H1 (cell line): ENCODE measurements at regions not wholly inside any gene's neighbourhood (a gene's known extent, or its start where the extent isn't known, plus 50 kb on each side); places are given as distances from the start of the nearest gene placed in this dataset.

Experiments
- CTCF ChIA-PET: fragments of 300-600 bp; sonication (Branson Sonifier 250); formaldehyde crosslinking; loops from one replicate; lab custom pipeline; 2021; ENCODE audit not compliant: partially characterized antibody; lab: Charles Lee
- POLR2A ChIA-PET: fragments of 300-600 bp; sonication (Branson Sonifier 250); formaldehyde crosslinking; loops from one replicate; lab custom pipeline; 2021; ENCODE audit warnings: inconsistent platforms; ENCODE audit not compliant: partially characterized antibody; lab: Charles Lee
- DNase-seq, 2 experiments: peaks; one replicate each; pipeline versions ENCODE4 v3.0.0 to v3.0.0-alpha.2; 2010 to 2022; ENCODE audit warnings: low spot score in 2 of 2, low read depth in 1 of 2, mixed read lengths in 1 of 2
- FAIRE-seq: peaks from 2 replicates; lab custom pipeline; 2011; peaks lifted over from hg19 to GRCh38; lab: Jason Lieb, UNC
- H2AFZ ChIP-seq: 2 replicates; pipeline ENCODE4 v1.8.1; 2012; ENCODE audit warnings: low read length, inconsistent platforms
- H2AK5ac ChIP-seq: 2 replicates; pipeline ENCODE4 v1.6.1; 2013; ENCODE audit warnings: low read depth, low read length
- H2BK120ac ChIP-seq: replicated peaks from 2 replicates; pipeline ENCODE3; 2013; ENCODE audit warnings: low read depth, low read length, inconsistent platforms
- H2BK12ac ChIP-seq: 2 replicates; pipeline ENCODE4 v1.6.1; 2013; ENCODE audit warnings: low read depth, low read length
- H2BK15ac ChIP-seq: 2 replicates; pipeline ENCODE4 v1.6.1; 2013; ENCODE audit warnings: low read length
- H2BK20ac ChIP-seq: 2 replicates; pipeline ENCODE4 v1.6.1; 2013; ENCODE audit warnings: low read length
- H2BK5ac ChIP-seq: 2 replicates; pipeline ENCODE4 v1.6.1; 2013; ENCODE audit warnings: low read depth, low read length
- H3K14ac ChIP-seq: 2 replicates; pipeline ENCODE4 v1.6.1; 2013; ENCODE audit warnings: inconsistent platforms; ENCODE audit not compliant: insufficient read length
- H3K18ac ChIP-seq: 2 replicates; pipeline ENCODE4 v1.6.1; 2013; ENCODE audit warnings: low read length; ENCODE audit errors: extremely low read depth
- H3K23ac ChIP-seq: 2 replicates; pipeline ENCODE4 v1.6.1; 2013; ENCODE audit warnings: inconsistent platforms; ENCODE audit not compliant: insufficient read length
- H3K23me2 ChIP-seq: 2 replicates; pipeline ENCODE4 v1.6.1; 2013; ENCODE audit warnings: low read depth, low read length
- H3K27ac ChIP-seq: 2 replicates; pipeline ENCODE4 v1.6.1; 2011; ENCODE audit warnings: low read depth, low read length, inconsistent platforms
- H3K27me3 ChIP-seq, 4 experiments: replicated peaks in 1 of 4; 1 replicate in 1 of 4; 2 replicates in 3 of 4; pipeline versions ENCODE4 v1.6.1 to v1.8.1; 2011 to 2013; ENCODE audit warnings: low read length in 3 of 4, mild to moderate bottlenecking in 3 of 4, inconsistent platforms in 2 of 4, mixed read lengths in 2 of 4, moderate library complexity in 1 of 4; ENCODE audit not compliant: control insufficient read depth in 3 of 4, insufficient read depth in 3 of 4; ENCODE audit errors: extremely low read depth in 1 of 4
- H3K36me3 ChIP-seq, 4 experiments: 2 replicates each; pipeline versions ENCODE4 v1.6.1 to v1.8.1; 2011 to 2013; ENCODE audit warnings: mild to moderate bottlenecking in 4 of 4, low read length in 3 of 4, moderate library complexity in 2 of 4, control low read depth in 1 of 4, inconsistent platforms in 1 of 4; ENCODE audit not compliant: insufficient read depth in 4 of 4, control insufficient read depth in 2 of 4
- H3K4ac ChIP-seq: replicated peaks from 2 replicates; pipeline ENCODE3; 2013; ENCODE audit warnings: low read length, low read depth, mixed read lengths, inconsistent platforms; ENCODE audit not compliant: insufficient read length
- H3K4me1 ChIP-seq, 4 experiments: replicated peaks in 1 of 4; 1 replicate in 1 of 4; 2 replicates in 3 of 4; pipeline versions ENCODE4 v1.6.1 to v1.8.1; 2011 to 2013; ENCODE audit warnings: low read length in 3 of 4, inconsistent platforms in 2 of 4, mixed read lengths in 1 of 4; ENCODE audit not compliant: insufficient read depth in 4 of 4, control insufficient read depth in 3 of 4
- H3K4me2 ChIP-seq, 2 experiments: 2 replicates each; pipeline versions ENCODE4 v1.6.1 to v1.8.1; 2011 to 2013; ENCODE audit warnings: low read depth in 2 of 2, low read length in 2 of 2, control low read depth in 1 of 2, inconsistent platforms in 1 of 2, mild to moderate bottlenecking in 1 of 2; ENCODE audit not compliant: insufficient read depth in 1 of 2
- H3K4me3 ChIP-seq, 4 experiments: fragments of 200-600, 300-600 bp in 1 of 4; sonication (generic), shearing (Covaris generic), sonication (Bioruptor Twin) in 1 of 4; 2 replicates each; pipeline versions ENCODE4 v1.5.1 to v1.8.1; 2011 to 2016; ENCODE audit warnings: low read length in 4 of 4, low read depth in 3 of 4, control low read depth in 2 of 4, inconsistent platforms in 2 of 4, mild to moderate bottlenecking in 2 of 4, mixed read lengths in 1 of 4, moderate library complexity in 1 of 4; ENCODE audit not compliant: insufficient read depth in 2 of 4; ENCODE audit errors: extremely low read depth in 1 of 4
- H3K56ac ChIP-seq: replicated peaks from 2 replicates; pipeline ENCODE3; 2013; ENCODE audit warnings: low read depth, mild to moderate bottlenecking, mixed read lengths, low read length, inconsistent platforms; ENCODE audit not compliant: insufficient read length
- H3K79me1 ChIP-seq: 2 replicates; pipeline ENCODE4 v1.6.1; 2013; ENCODE audit warnings: low read depth, low read length, control low read depth
- H3K79me2 ChIP-seq, 2 experiments: 2 replicates each; pipeline versions ENCODE4 v1.6.1 to v1.8.1; 2012 to 2013; ENCODE audit warnings: low read length in 2 of 2, mild to moderate bottlenecking in 2 of 2, inconsistent platforms in 1 of 2; ENCODE audit not compliant: insufficient read depth in 2 of 2, control insufficient read depth in 1 of 2
- H3K9ac ChIP-seq, 4 experiments: replicated peaks in 1 of 4; 1 replicate in 1 of 4; 2 replicates in 3 of 4; pipeline versions ENCODE4 v1.6.1 to v1.8.1; 2011 to 2013; ENCODE audit warnings: low read depth in 3 of 4, low read length in 3 of 4, control low read depth in 2 of 4, mild to moderate bottlenecking in 2 of 4, moderate library complexity in 2 of 4, inconsistent platforms in 1 of 4; ENCODE audit errors: extremely low read depth in 1 of 4
- H3K9me3 ChIP-seq, 2 experiments: 2 replicates each; pipeline versions ENCODE4 v1.6.1 to v1.8.1; 2012 to 2013; ENCODE audit warnings: mild to moderate bottlenecking in 2 of 2, moderate library complexity in 2 of 2, control low read depth in 1 of 2, inconsistent platforms in 1 of 2, low read depth in 1 of 2, low read length in 1 of 2, mixed read lengths in 1 of 2; ENCODE audit not compliant: insufficient read depth in 2 of 2
- H4K20me1 ChIP-seq, 2 experiments: replicated peaks in 1 of 2; 2 replicates each; pipeline versions ENCODE3 to v1.8.1; 2011 to 2013; ENCODE audit warnings: inconsistent platforms in 2 of 2, low read length in 2 of 2, mild to moderate bottlenecking in 1 of 2; ENCODE audit not compliant: insufficient read depth in 2 of 2, control insufficient read depth in 1 of 2
- H4K5ac ChIP-seq: 2 replicates; pipeline ENCODE4 v1.6.1; 2013; ENCODE audit warnings: low read length, low read depth, mixed read lengths, inconsistent platforms; ENCODE audit not compliant: insufficient read length
- H4K8ac ChIP-seq: 2 replicates; pipeline ENCODE4 v1.8.0; 2013; ENCODE audit warnings: mild to moderate bottlenecking, moderate library complexity, low read length, inconsistent platforms; ENCODE audit not compliant: insufficient read depth; ENCODE audit errors: extremely low read depth
- H4K91ac ChIP-seq: replicated peaks from 2 replicates; pipeline ENCODE3; 2013; ENCODE audit warnings: low read length, mixed read lengths, inconsistent platforms; ENCODE audit not compliant: insufficient read length
- ASH2L ChIP-seq: fragments of 200-600, 300-600 bp; sonication (generic); IDR thresholded peaks from one replicate; pipeline ENCODE4 v1.7.1; 2017; ENCODE audit warnings: low read length
- WGBS, 2 experiments: shearing (Covaris generic) in 1 of 2; methylation state at CpG; one replicate each; pipeline versions ENCODE4 v1.1.6 to v1.1.7; 2013 to 2015; ENCODE audit warnings: low lambda C conversion rate in 2 of 2, mixed read lengths in 2 of 2, inconsistent platforms in 1 of 2, low coverage in 1 of 2, missing lambda C conversion rate in 1 of 2; ENCODE audit not compliant: insufficient replicate concordance in 2 of 2, insufficient coverage in 1 of 2, insufficient read length in 1 of 2; ENCODE audit errors: extremely low coverage in 1 of 2, missing lambda C conversion rate in 1 of 2; 5-methylcytosine and 5-hydroxymethylcytosine counted together
- TF ChIP-seq, protein P1 (sequence below): IDR thresholded peaks from 2 replicates; pipeline ENCODE4 v1.6.1; 2012; ENCODE audit warnings: inconsistent platforms
- TF ChIP-seq, protein P2 (sequence below): IDR thresholded peaks from 2 replicates; pipeline ENCODE4 v1.6.1; 2012; ENCODE audit warnings: inconsistent platforms

DNA sequence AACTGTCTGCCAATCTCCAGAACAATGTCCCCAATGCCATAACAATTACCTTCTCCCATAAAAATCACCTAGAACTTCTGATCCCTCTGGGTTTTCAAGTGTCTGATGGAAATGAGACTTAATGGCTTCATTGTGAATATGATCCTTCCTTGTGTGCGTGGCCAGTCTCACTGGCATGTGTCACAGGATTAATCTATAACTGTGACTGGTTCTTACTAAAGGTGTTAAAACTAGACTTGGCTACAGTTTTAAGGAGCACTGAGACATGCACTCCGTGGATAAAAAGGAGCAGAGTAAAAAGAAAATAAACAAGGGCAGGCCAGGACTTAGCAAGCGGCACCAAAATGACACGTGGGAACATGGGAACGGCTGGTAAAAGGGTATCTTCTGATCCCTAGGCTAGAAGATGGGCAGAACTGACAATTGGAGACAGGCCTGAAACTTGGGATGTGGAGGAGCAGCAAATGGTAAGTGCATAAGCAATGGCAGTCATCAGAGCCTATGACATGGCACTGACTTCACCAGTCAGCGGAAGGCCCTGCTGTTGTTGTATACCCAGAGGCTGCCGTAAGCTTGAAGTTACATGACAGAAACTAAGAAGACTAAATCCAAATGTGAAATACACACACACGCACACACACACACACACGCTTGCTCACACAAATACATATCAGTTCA, 256.6 kb upstream of the NOCT start:
- no peak overlapping the region for H3K4ac ChIP-seq
- 0 out of 4 replicates have a peak overlapping the region, but pooled peaks of 1 of the 2 experiments have one; percentile 17 for H3K4me2 ChIP-seq
- no peak overlapping the region for H4K5ac ChIP-seq
- H2BK120ac ChIP-seq = no peak overlapping the region
- no peak overlapping the region for H3K9ac ChIP-seq
- H3K36me3 ChIP-seq = no peaks in the 10 kb centered on the region
- no peak overlapping the region for H3K14ac ChIP-seq
- 0 out of 4 replicates have a peak, but pooled peaks cover 0 to 3% of the 10 kb centered on the region in 2 experiments for H3K9me3 ChIP-seq
- H3K23me2 ChIP-seq = 0 out of 2 replicates have a peak, but pooled peaks cover 3% of the 10 kb centered on the region
- 93% methylated on average over 9 of the region's 9 CpGs; no CpG with 5 or more reads in 1 of the 2 experiments for WGBS, 2 experiments
- DNase-seq (no peak), FAIRE-seq (no peak)
- no peak overlapping the region for H3K4me3 ChIP-seq
- no peak overlapping the region for H3K18ac ChIP-seq
- H3K79me2 ChIP-seq = no peaks in the 10 kb centered on the region
- no peak overlapping the region for H3K23ac ChIP-seq
- ChIA-PET POLR2A (no interaction called here), CTCF (interaction anchor here (0.9 to 1.6 kb wide), 4 partner anchors 65 to 113 kb away, joined by 3 to 4 read pairs (median 3); no protein-coding TSS in a partner anchor)
- peak overlapping the region; percentile 12; the same call in 1 of the 2 replicates for H2BK15ac ChIP-seq
- no peak overlapping the region for H2BK5ac ChIP-seq
- peak overlapping the region; percentile 60; the same call in 1 of the 2 replicates for H2AFZ ChIP-seq
- H4K8ac ChIP-seq = no peak overlapping the region
- peaks cover 0 to 5% (median 4%) of the 10 kb centered on the region in 4 experiments; a peak in 3 of 7 replicates for H3K4me1 ChIP-seq
- H4K20me1 ChIP-seq = no peaks in the 10 kb centered on the region
- no peaks in the 10 kb centered on the region for H3K79me1 ChIP-seq
- no peak overlapping the region for H3K27ac ChIP-seq
- no peaks in the 10 kb centered on the region for H3K27me3 ChIP-seq
- no peak overlapping the region for H4K91ac ChIP-seq
- H2AK5ac ChIP-seq = no peak overlapping the region
- H2BK20ac ChIP-seq = no peak overlapping the region
- no peak overlapping the region for H3K56ac ChIP-seq
- H2BK12ac ChIP-seq = peak overlapping the region; percentile 75; the same call in 1 of the 2 replicates
- TF ChIP-seq, protein P1, sequence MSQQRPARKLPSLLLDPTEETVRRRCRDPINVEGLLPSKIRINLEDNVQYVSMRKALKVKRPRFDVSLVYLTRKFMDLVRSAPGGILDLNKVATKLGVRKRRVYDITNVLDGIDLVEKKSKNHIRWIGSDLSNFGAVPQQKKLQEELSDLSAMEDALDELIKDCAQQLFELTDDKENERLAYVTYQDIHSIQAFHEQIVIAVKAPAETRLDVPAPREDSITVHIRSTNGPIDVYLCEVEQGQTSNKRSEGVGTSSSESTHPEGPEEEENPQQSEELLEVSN = no peak
- no peak for TF ChIP-seq ASH2L
- TF ChIP-seq, protein P2, sequence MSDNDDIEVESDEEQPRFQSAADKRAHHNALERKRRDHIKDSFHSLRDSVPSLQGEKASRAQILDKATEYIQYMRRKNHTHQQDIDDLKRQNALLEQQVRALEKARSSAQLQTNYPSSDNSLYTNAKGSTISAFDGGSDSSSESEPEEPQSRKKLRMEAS = no peak
